DND-41 (cell line): ENCODE measurements at regions not wholly inside any gene's neighbourhood (a gene's known extent, or its start where the extent isn't known, plus 50 kb on each side); places are given as distances from the start of the nearest gene placed in this dataset.

ENCODE experiments used
- ATAC-seq: fragments of 200-7000 bp; cut with Tn5 transposase; 3 replicates; pipeline ENCODE4 v1.9.1; 2021; ENCODE audit warnings: low read depth; ENCODE audit not compliant: insufficient read depth
- DNase-seq: peaks from one replicate; pipeline ENCODE4 v3.0.0-alpha.2; 2020
- H2AFZ ChIP-seq: 2 replicates; pipeline ENCODE4 v1.6.0; 2012; ENCODE audit warnings: low read depth, low read length
- H3K27ac ChIP-seq: 2 replicates; pipeline ENCODE4 v1.5.1; 2012; ENCODE audit warnings: low read length, inconsistent platforms
- H3K27me3 ChIP-seq: fragments of 200-600 bp; sonication (generic); 2 replicates; pipeline ENCODE4 v1.6.0; 2012; ENCODE audit warnings: low read length, mild to moderate bottlenecking, inconsistent platforms; ENCODE audit not compliant: insufficient read depth, poor library complexity
- H3K36me3 ChIP-seq: 2 replicates; pipeline ENCODE4 v1.5.1; 2012; ENCODE audit warnings: low read length, inconsistent platforms; ENCODE audit not compliant: insufficient read depth
- H3K4me1 ChIP-seq: 2 replicates; pipeline ENCODE4 v1.5.1; 2012; ENCODE audit warnings: mild to moderate bottlenecking, low read length; ENCODE audit not compliant: insufficient read depth
- H3K4me2 ChIP-seq: 2 replicates; pipeline ENCODE4 v1.6.0; 2012; ENCODE audit warnings: mild to moderate bottlenecking, moderate library complexity, low read length, inconsistent platforms; ENCODE audit not compliant: insufficient read depth
- H3K4me3 ChIP-seq, 2 experiments: fragments of 200-600 bp in 1 of 2; shearing (Covaris generic) in 1 of 2; 2 replicates each; pipeline ENCODE4 v1.5.1; 2012 to 2016; ENCODE audit warnings: inconsistent platforms in 2 of 2, low read length in 2 of 2, mild to moderate bottlenecking in 2 of 2, low read depth in 1 of 2, moderate library complexity in 1 of 2
- H3K79me2 ChIP-seq: 2 replicates; pipeline ENCODE4 v1.6.0; 2012; ENCODE audit warnings: low read length, inconsistent platforms; ENCODE audit not compliant: insufficient read depth
- H3K9ac ChIP-seq: 2 replicates; pipeline ENCODE4 v1.6.0; 2012; ENCODE audit warnings: low read depth, mild to moderate bottlenecking, inconsistent platforms, low read length, moderate library complexity
- H3K9me3 ChIP-seq: 2 replicates; pipeline ENCODE4 v1.5.1; 2012; ENCODE audit warnings: low read length, moderate library complexity, mild to moderate bottlenecking, inconsistent platforms; ENCODE audit not compliant: insufficient read depth, severe bottlenecking
- H4K20me1 ChIP-seq: 2 replicates; pipeline ENCODE4 v1.6.0; 2012; ENCODE audit warnings: low read length; ENCODE audit not compliant: insufficient read depth
- EZH2 ChIP-seq: IDR thresholded peaks from 3 replicates; pipeline ENCODE4 v1.6.1; 2012; ENCODE audit warnings: borderline replicate concordance, low read depth, mild to moderate bottlenecking, moderate library complexity, low read length, inconsistent platforms; ENCODE audit not compliant: severe bottlenecking
- TF ChIP-seq, protein P1 (sequence below): IDR thresholded peaks from 2 replicates; pipeline ENCODE4 v1.5.1; 2012; ENCODE audit warnings: borderline replicate concordance, low read length, moderate library complexity, mild to moderate bottlenecking; ENCODE audit not compliant: poor library complexity, severe bottlenecking; ENCODE audit errors: extremely low read depth

DNA sequence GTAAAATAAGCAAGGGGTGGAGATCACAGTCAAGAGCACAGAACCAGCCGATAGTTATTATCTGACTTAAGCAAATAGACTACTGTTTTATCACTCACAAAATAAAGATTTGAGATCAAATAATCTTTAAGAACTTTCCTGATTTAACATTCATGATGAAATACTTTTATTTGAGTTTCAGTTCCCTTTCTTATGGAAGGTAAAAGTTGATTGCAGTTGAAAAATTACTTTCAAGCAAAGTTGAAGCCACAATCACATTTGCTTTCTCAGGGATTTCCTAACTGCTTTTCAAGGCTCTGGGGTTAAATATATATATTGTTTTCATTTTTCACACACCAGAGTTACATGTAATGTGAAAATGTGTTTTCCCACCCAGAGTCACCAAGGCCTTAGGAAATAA lies 599.5 kb downstream of the KCNJ3 start:
- no peak overlapping the region for H3K9ac ChIP-seq
- ATAC-seq (no peak), DNase-seq (no peak)
- no peak overlapping the region for H3K4me3 ChIP-seq
- no peaks in the 10 kb centered on the region for H3K4me1 ChIP-seq
- no peaks in the 10 kb centered on the region for H3K36me3 ChIP-seq
- H2AFZ ChIP-seq: no peak overlapping the region
- no peak overlapping the region for H3K27ac ChIP-seq
- no peak overlapping the region for H3K4me2 ChIP-seq
- no peaks in the 10 kb centered on the region for H3K79me2 ChIP-seq
- H3K27me3 ChIP-seq: no peaks in the 10 kb centered on the region
- no peak for TF ChIP-seq EZH2
- TF ChIP-seq, protein P1, sequence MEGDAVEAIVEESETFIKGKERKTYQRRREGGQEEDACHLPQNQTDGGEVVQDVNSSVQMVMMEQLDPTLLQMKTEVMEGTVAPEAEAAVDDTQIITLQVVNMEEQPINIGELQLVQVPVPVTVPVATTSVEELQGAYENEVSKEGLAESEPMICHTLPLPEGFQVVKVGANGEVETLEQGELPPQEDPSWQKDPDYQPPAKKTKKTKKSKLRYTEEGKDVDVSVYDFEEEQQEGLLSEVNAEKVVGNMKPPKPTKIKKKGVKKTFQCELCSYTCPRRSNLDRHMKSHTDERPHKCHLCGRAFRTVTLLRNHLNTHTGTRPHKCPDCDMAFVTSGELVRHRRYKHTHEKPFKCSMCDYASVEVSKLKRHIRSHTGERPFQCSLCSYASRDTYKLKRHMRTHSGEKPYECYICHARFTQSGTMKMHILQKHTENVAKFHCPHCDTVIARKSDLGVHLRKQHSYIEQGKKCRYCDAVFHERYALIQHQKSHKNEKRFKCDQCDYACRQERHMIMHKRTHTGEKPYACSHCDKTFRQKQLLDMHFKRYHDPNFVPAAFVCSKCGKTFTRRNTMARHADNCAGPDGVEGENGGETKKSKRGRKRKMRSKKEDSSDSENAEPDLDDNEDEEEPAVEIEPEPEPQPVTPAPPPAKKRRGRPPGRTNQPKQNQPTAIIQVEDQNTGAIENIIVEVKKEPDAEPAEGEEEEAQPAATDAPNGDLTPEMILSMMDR: no peak
- no peaks in the 10 kb centered on the region for H4K20me1 ChIP-seq
- no peaks in the 10 kb centered on the region for H3K9me3 ChIP-seq

DNA sequence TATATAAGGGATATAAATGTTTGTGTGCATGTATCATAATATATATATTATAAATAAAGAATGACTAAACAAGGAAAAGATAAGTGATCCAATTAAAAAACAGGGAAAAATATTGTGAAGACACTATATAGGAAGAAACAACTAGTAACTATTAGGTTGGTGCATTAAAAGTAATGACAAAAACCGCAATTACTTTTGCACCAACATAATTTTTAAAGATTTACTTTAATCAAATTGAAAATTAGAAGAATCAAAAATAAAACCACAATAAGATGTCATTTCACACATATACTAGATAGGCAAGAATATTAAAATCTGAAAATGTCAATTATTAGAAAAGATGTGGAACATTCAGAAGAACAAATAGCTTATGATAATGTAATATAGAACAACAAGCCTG lies 595.9 kb downstream of the KCNJ3 start:
- no peaks in the 10 kb centered on the region for H3K9me3 ChIP-seq
- no peaks in the 10 kb centered on the region for H3K4me1 ChIP-seq
- no peak for ATAC-seq

DNA sequence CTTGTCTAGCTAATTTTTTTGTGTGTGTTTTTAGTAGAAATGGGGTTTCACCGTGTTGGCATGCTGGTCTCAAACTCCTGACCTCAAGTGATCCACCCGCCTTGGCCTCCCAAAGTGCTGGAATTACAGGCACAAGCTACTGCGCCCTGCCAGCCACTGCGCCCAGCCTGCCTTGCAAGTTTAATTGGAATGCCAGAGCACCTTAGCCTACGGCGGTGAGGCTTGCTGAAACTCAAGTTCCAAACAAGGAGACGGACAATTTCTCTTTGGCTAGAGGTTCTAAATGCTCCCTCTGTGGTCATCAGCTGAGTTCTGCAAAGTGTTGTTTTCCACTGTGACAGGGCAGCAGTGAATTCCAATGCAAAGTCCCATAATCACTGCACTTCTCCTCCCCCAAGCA lies 583.4 kb downstream of the KCNJ3 start:
- Histone ChIP-seq H3K4me2 (no peak overlapping the region), H2AFZ (no peak overlapping the region), H3K9ac (no peak overlapping the region), H3K9me3 (no peaks in the 10 kb centered on the region), H3K27ac (no peak overlapping the region), H3K4me1 (no peaks in the 10 kb centered on the region), H3K27me3 (no peaks in the 10 kb centered on the region), H3K4me3 (no peak overlapping the region), H4K20me1 (no peaks in the 10 kb centered on the region), H3K79me2 (no peaks in the 10 kb centered on the region), H3K36me3 (no peaks in the 10 kb centered on the region)
- DNase-seq (no peak), ATAC-seq (no peak)
- TF ChIP-seq, protein P1: no peak
- no peak for TF ChIP-seq EZH2

More for the DNA sequence above, 595.9 kb downstream of the KCNJ3 start:
- DNase-seq: no peak
- Histone ChIP-seq H2AFZ (no peak overlapping the region), H3K36me3 (no peaks in the 10 kb centered on the region), H3K9ac (no peak overlapping the region), H3K4me3 (no peak overlapping the region), H3K27me3 (no peaks in the 10 kb centered on the region), H3K27ac (no peak overlapping the region), H4K20me1 (no peaks in the 10 kb centered on the region), H3K79me2 (no peaks in the 10 kb centered on the region), H3K4me2 (no peak overlapping the region)
- no peak for TF ChIP-seq EZH2
- TF ChIP-seq, protein P1: no peak

DNA sequence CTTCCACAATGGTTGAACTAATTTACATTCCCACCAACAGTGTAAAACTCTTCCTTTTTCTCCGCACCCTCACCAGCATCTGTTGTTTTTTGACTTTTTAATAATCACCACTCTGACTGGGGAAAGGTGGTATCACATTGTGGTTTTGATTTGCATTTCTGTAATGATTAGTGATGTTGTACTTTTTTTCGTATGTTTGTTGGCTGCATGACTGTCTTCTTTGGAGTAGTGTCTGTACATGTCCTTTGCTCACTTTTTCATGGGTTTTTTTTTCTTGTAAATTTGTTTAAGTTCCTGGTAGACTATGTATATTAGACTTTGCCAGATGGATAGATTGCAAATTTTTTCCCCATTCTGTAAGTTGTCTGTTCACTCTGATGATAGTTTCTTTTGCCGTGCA lies 574.8 kb downstream of the KCNJ3 start:
- no peaks in the 10 kb centered on the region for H3K27me3 ChIP-seq
- no peaks in the 10 kb centered on the region for H4K20me1 ChIP-seq
- H3K4me1 ChIP-seq: no peaks in the 10 kb centered on the region
- H3K36me3 ChIP-seq: no peaks in the 10 kb centered on the region
- ATAC-seq: no peak
- H3K4me2 ChIP-seq: no peak overlapping the region
- no peak overlapping the region for H3K4me3 ChIP-seq
- no peak for TF ChIP-seq EZH2
- H3K9me3 ChIP-seq: no peaks in the 10 kb centered on the region
- no peak for DNase-seq
- H3K79me2 ChIP-seq: no peaks in the 10 kb centered on the region
- no peak overlapping the region for H2AFZ ChIP-seq
- H3K27ac ChIP-seq: no peak overlapping the region
- no peak overlapping the region for H3K9ac ChIP-seq
